HCT116 (cell line): ENCODE measurements at regions not wholly inside any gene's neighbourhood (a gene's known extent, or its start where the extent isn't known, plus 50 kb on each side); places are given as distances from the start of the nearest gene placed in this dataset.

Experiments
- ATAC-seq: fragments of 200-7000 bp; cut with Tn5 transposase; 2 replicates; pipeline ENCODE4 v1.9.1; 2020; ENCODE audit warnings: mild to moderate bottlenecking, moderate library complexity
- BruUV-seq: library from RNA; stranded (reverse); fragments of 400-500 nt; replicated peaks from 2 replicates; lab custom pipeline; 2021; lab: Mats Ljungman, UMichigan
- CTCF ChIA-PET: fragments of 300-600 bp; sonication (Branson Sonifier 250); formaldehyde crosslinking; loops from one replicate; lab custom pipeline; 2021; ENCODE audit warnings: antibody characterized with exemption; lab: Charles Lee
- POLR2A ChIA-PET: fragments of 300-600, 350-600 bp; sonication (Branson Sonifier 250); formaldehyde crosslinking; loops from one replicate; lab custom pipeline; 2021; ENCODE audit warnings: antibody characterized with exemption; lab: Charles Lee
- RAD21 ChIA-PET, 2 experiments: fragments of 300-600 bp; sonication (Branson Sonifier 250); formaldehyde crosslinking; loops; one replicate each; lab custom pipeline; 2023; ENCODE audit warnings: low total read pairs in 2 of 2; ENCODE audit not compliant: uncharacterized antibody in 2 of 2, unreplicated experiment in 2 of 2, low non-redundant PET in 1 of 2; lab: Charles Lee
- DNase-seq: peaks from one replicate; pipeline ENCODE4 v3.0.0-alpha.2; 2010; ENCODE audit warnings: low read depth, low spot score
- H2AFZ ChIP-seq: fragments of 200-600 bp; shearing (Covaris generic), sonication (generic); 2 replicates; pipeline ENCODE4 v1.6.1; 2017; ENCODE audit warnings: low read depth, mixed run types, mixed read lengths, antibody characterized with exemption, low read length; ENCODE audit not compliant: poor library complexity, severe bottlenecking
- H3K27ac ChIP-seq: 2 replicates; pipeline ENCODE4 v1.5.1; 2012; ENCODE audit warnings: low read depth, low read length
- H3K27me3 ChIP-seq: fragments of 200-600 bp; sonication (generic); 2 replicates; pipeline ENCODE4 v1.6.1; 2016; ENCODE audit warnings: mixed run types, low read length, mixed read lengths; ENCODE audit not compliant: insufficient read depth
- H3K36me3 ChIP-seq, 2 experiments: fragments of 200-500 bp in 1 of 2; fragments of 200-600 bp in 1 of 2; sonication (Bioruptor generic) in 1 of 2; sonication (generic) in 1 of 2; 2 replicates each; pipeline versions ENCODE4 v1.5.1 to v1.6.1; 2014 to 2016; ENCODE audit warnings: low read length in 2 of 2, inconsistent platforms in 1 of 2, mixed read lengths in 1 of 2, mixed run types in 1 of 2; ENCODE audit not compliant: insufficient read depth in 2 of 2, control insufficient read depth in 1 of 2
- H3K4me1 ChIP-seq, 2 experiments: fragments of 200-600 bp in 1 of 2; sonication (generic) in 1 of 2; 2 replicates each; pipeline versions ENCODE4 v1.5.1 to v1.6.1; 2012 to 2017; ENCODE audit warnings: low read length in 2 of 2, inconsistent platforms in 1 of 2, mild to moderate bottlenecking in 1 of 2, mixed read lengths in 1 of 2, mixed run types in 1 of 2, moderate library complexity in 1 of 2; ENCODE audit not compliant: insufficient read depth in 2 of 2, control insufficient read depth in 1 of 2
- H3K4me2 ChIP-seq: fragments of 200-600 bp; sonication (generic); 2 replicates; pipeline ENCODE4 v1.6.1; 2017; ENCODE audit warnings: mixed run types, low read length, mixed read lengths
- H3K4me3 ChIP-seq, 2 experiments: fragments of 200-600 bp in 1 of 2; sonication (generic) in 1 of 2; replicated peaks in 1 of 2; 2 replicates each; pipeline ENCODE4 v1.5.1; 2011 to 2016; ENCODE audit warnings: low read length in 2 of 2, control low read depth in 1 of 2, low read depth in 1 of 2, mild to moderate bottlenecking in 1 of 2, mixed read lengths in 1 of 2, mixed run types in 1 of 2
- H3K79me2 ChIP-seq: fragments of 200-600 bp; sonication (generic); 2 replicates; pipeline ENCODE4 v1.6.1; 2017; ENCODE audit warnings: mild to moderate bottlenecking, mixed run types, low read length, moderate library complexity, mixed read lengths; ENCODE audit not compliant: insufficient read depth
- H3K9ac ChIP-seq: fragments of 200-600 bp; sonication (generic); 2 replicates; pipeline ENCODE4 v1.6.1; 2016; ENCODE audit warnings: low read length, mixed read lengths
- H3K9me2 ChIP-seq: fragments of 200-600 bp; sonication (generic), shearing (Covaris generic); 2 replicates; pipeline ENCODE4 v1.6.1; 2017; ENCODE audit warnings: mixed run types, mild to moderate bottlenecking, moderate library complexity; ENCODE audit not compliant: insufficient read depth
- H3K9me3 ChIP-seq, 2 experiments: fragments of 200-500 bp in 1 of 2; fragments of 200-600 bp in 1 of 2; sonication (Bioruptor generic) in 1 of 2; sonication (generic) in 1 of 2; 2 replicates each; pipeline ENCODE4 v1.6.1; 2014 to 2017; ENCODE audit warnings: low read length in 2 of 2, mixed read lengths in 2 of 2, inconsistent platforms in 1 of 2, low read depth in 1 of 2, mild to moderate bottlenecking in 1 of 2, mixed run types in 1 of 2, moderate library complexity in 1 of 2; ENCODE audit not compliant: control insufficient read depth in 1 of 2, insufficient read depth in 1 of 2
- H4K20me1 ChIP-seq: fragments of 200-600 bp; sonication (generic), shearing (Covaris generic); 2 replicates; pipeline ENCODE4 v1.6.1; 2017; ENCODE audit warnings: mixed run types, mild to moderate bottlenecking, moderate library complexity; ENCODE audit not compliant: insufficient read depth
- ATF3 ChIP-seq: IDR thresholded peaks from 2 replicates; pipeline ENCODE4 v1.6.1; 2012
- ELF1 ChIP-seq: IDR thresholded peaks from 2 replicates; pipeline ENCODE4 v1.6.1; 2012; ENCODE audit warnings: low read depth, borderline replicate concordance
- EZH2 ChIP-seq: fragments of 200-600 bp; sonication (generic); IDR thresholded peaks from 2 replicates; pipeline ENCODE4 v1.6.1; 2017; ENCODE audit warnings: antibody characterized with exemption, mixed run types
- EZH2phosphoT487 ChIP-seq: fragments of 200-600 bp; IDR thresholded peaks from 2 replicates; pipeline ENCODE4 v1.6.1; 2018; ENCODE audit warnings: antibody characterized with exemption, borderline replicate concordance
- FOSL1 ChIP-seq: IDR thresholded peaks from 2 replicates; pipeline ENCODE4 v1.6.1; 2012; ENCODE audit warnings: low read depth
- JUND ChIP-seq: IDR thresholded peaks from 2 replicates; pipeline ENCODE4 v1.6.1; 2012
- POLR2AphosphoS5 ChIP-seq: IDR thresholded peaks from 2 replicates; pipeline ENCODE4 v1.6.1; 2011; ENCODE audit warnings: mild to moderate bottlenecking, low read depth, low read length, moderate library complexity
- REST ChIP-seq: IDR thresholded peaks from 2 replicates; pipeline ENCODE4 v1.6.1; 2012; ENCODE audit warnings: low read depth
- SIN3A ChIP-seq: IDR thresholded peaks from 2 replicates; pipeline ENCODE4 v1.6.1; 2012; ENCODE audit warnings: low read depth
- SRF ChIP-seq: IDR thresholded peaks from 2 replicates; pipeline ENCODE4 v1.6.1; 2012; ENCODE audit warnings: low read depth
- YY1 ChIP-seq: IDR thresholded peaks from 2 replicates; pipeline ENCODE4 v1.6.1; 2011; ENCODE audit warnings: low read length, low read depth, moderate library complexity, mild to moderate bottlenecking; ENCODE audit not compliant: insufficient replicate concordance; ENCODE audit errors: extremely low read depth
- ZBTB33 ChIP-seq: IDR thresholded peaks from 2 replicates; pipeline ENCODE4 v1.6.1; 2011; ENCODE audit warnings: mild to moderate bottlenecking, low read length, moderate library complexity; ENCODE audit not compliant: insufficient replicate concordance; ENCODE audit errors: extremely low read depth
- ZFX ChIP-seq: fragments of 450-650 bp; IDR thresholded peaks from 2 replicates; pipeline ENCODE4 v1.6.1; 2017
- ZNF274 ChIP-seq: fragments of 200-500 bp; sonication (Bioruptor generic); IDR thresholded peaks from 2 replicates; pipeline ENCODE4 v1.6.1; 2014; ENCODE audit warnings: mild to moderate bottlenecking, low read depth, low read length, inconsistent platforms
- intact Hi-C: fragments of 100-400 bp; cut with micrococcal nuclease; formaldehyde crosslinking; loops from 2 replicates; pipeline ENCODE4 v1.10.0; 2022

GRCh38 chr21:35488946-35489345 is 439.8 kb upstream of the RUNX1 start:
- no peak overlapping the region for H3K9ac ChIP-seq
- no peaks in the 10 kb centered on the region for H4K20me1 ChIP-seq
- no TSS peak for BruUV-seq
- intact Hi-C loops: no loop called here
- H3K9me3 ChIP-seq: no peaks in the 10 kb centered on the region
- H3K4me1 ChIP-seq: no peaks in the 10 kb centered on the region
- ATAC-seq (no peak), DNase-seq (no peak)
- no peaks in the 10 kb centered on the region for H3K36me3 ChIP-seq
- H3K9me2 ChIP-seq: no peaks in the 10 kb centered on the region
- no peaks in the 10 kb centered on the region for H3K27me3 ChIP-seq
- POLR2A ChIA-PET: no interaction called here
- TF ChIP-seq ZFX: no peak
- TF ChIP-seq FOSL1: no peak
- no peak for TF ChIP-seq ZNF274
- no peak for TF ChIP-seq EZH2phosphoT487
- no peak for TF ChIP-seq EZH2
- TF ChIP-seq ZBTB33: no peak
- no peak for TF ChIP-seq SRF
- no peak for TF ChIP-seq JUND
- no peak for TF ChIP-seq ATF3
- TF ChIP-seq POLR2AphosphoS5: no peak
- TF ChIP-seq SIN3A: no peak
- TF ChIP-seq REST: no peak
- no peak for TF ChIP-seq YY1
- TF ChIP-seq ELF1: no peak
- H3K79me2 ChIP-seq: no peaks in the 10 kb centered on the region
- CTCF ChIA-PET: no interaction called here
- H3K4me3 ChIP-seq: no peak overlapping the region
- RAD21 ChIA-PET: no interaction called here
- no peak overlapping the region for H3K4me2 ChIP-seq
- no peak overlapping the region for H3K27ac ChIP-seq
- no peak overlapping the region for H2AFZ ChIP-seq
